MM.1S (cell line): ENCODE measurements at regions not wholly inside any gene's neighbourhood (a gene's known extent, or its start where the extent isn't known, plus 50 kb on each side); places are given as distances from the start of the nearest gene placed in this dataset.

ENCODE experiments used
- DNase-seq: peaks from one replicate; pipeline ENCODE4 v3.0.0-alpha.2; 2015
- H2AFZ ChIP-seq: fragments of 300-600 bp; sonication (generic); 2 replicates; pipeline ENCODE4 v1.6.0; 2016; ENCODE audit warnings: antibody characterized with exemption, low read length
- H3F3A ChIP-seq: fragments of 300-600 bp; sonication (generic); 2 replicates; pipeline ENCODE4 v1.6.1; 2016; ENCODE audit warnings: mild to moderate bottlenecking, antibody characterized with exemption, low read length, moderate library complexity, mixed read lengths; ENCODE audit not compliant: insufficient read depth
- H3K27ac ChIP-seq: fragments of 300-600 bp; sonication (generic); 2 replicates; pipeline ENCODE4 v1.5.1; 2016; ENCODE audit warnings: mild to moderate bottlenecking, low read length
- H3K27me3 ChIP-seq: fragments of 300-600 bp; sonication (generic); replicated peaks from 2 replicates; pipeline ENCODE4 v1.6.0; 2016; ENCODE audit warnings: low read length; ENCODE audit not compliant: insufficient read depth
- H3K36me3 ChIP-seq: fragments of 300-600 bp; sonication (generic); replicated peaks from 2 replicates; pipeline ENCODE4 v1.6.1; 2016; ENCODE audit warnings: mild to moderate bottlenecking, low read length, mixed read lengths; ENCODE audit not compliant: insufficient read depth
- H3K4me1 ChIP-seq: fragments of 300-600 bp; sonication (generic); 2 replicates; pipeline ENCODE4 v1.6.1; 2016; ENCODE audit warnings: low read length, mixed read lengths
- H3K4me2 ChIP-seq: fragments of 300-600 bp; sonication (generic); 2 replicates; pipeline ENCODE4 v1.6.0; 2016; ENCODE audit warnings: low read depth, low read length
- H3K4me3 ChIP-seq: fragments of 300-600 bp; sonication (generic); 2 replicates; pipeline ENCODE4 v1.5.1; 2016; ENCODE audit warnings: low read length, mixed read lengths
- H3K79me2 ChIP-seq: fragments of 300-600 bp; sonication (generic); 2 replicates; pipeline ENCODE4 v1.6.1; 2016; ENCODE audit warnings: mixed run types, low read length, mixed read lengths
- H3K9ac ChIP-seq: fragments of 300-600 bp; sonication (generic); 2 replicates; pipeline ENCODE4 v1.6.1; 2016; ENCODE audit warnings: low read length, mixed read lengths
- H3K9me2 ChIP-seq: fragments of 300-600 bp; sonication (generic); replicated peaks from 2 replicates; pipeline ENCODE4 v1.6.1; 2016; ENCODE audit warnings: mild to moderate bottlenecking, low read length, mixed read lengths; ENCODE audit not compliant: insufficient read depth
- H3K9me3 ChIP-seq: fragments of 300-600 bp; sonication (generic); replicated peaks from 2 replicates; pipeline ENCODE4 v1.6.1; 2016; ENCODE audit warnings: mild to moderate bottlenecking, low read length, mixed read lengths; ENCODE audit not compliant: insufficient read depth
- H4K20me1 ChIP-seq: fragments of 300-600 bp; sonication (generic); 2 replicates; pipeline ENCODE4 v1.6.1; 2016; ENCODE audit warnings: mild to moderate bottlenecking, low read length, moderate library complexity, mixed read lengths; ENCODE audit not compliant: insufficient read depth
- CTCF ChIP-seq: fragments of 300-600 bp; sonication (generic); IDR thresholded peaks from 2 replicates; pipeline ENCODE4 v1.5.1; 2016; ENCODE audit warnings: antibody characterized with exemption, low read length, mixed read lengths
- EZH2 ChIP-seq: fragments of 300-600 bp; sonication (generic); optimal IDR thresholded peaks from 2 replicates; pipeline ENCODE3; 2017; ENCODE audit warnings: low read depth, mild to moderate bottlenecking, antibody characterized with exemption, low read length, mixed read lengths
- EZH2phosphoT487 ChIP-seq: fragments of 300-600 bp; sonication (generic); IDR thresholded peaks from 2 replicates; pipeline ENCODE4 v1.6.1; 2018; ENCODE audit warnings: antibody characterized with exemption, low read length

- no peaks in the 10 kb centered on the region for H3K36me3 ChIP-seq
Measured at GRCh38 chrX:67949270-67949669, 405.4 kb downstream of the AR start.

GRCh38 chrX:67953658-67954057 is 409.8 kb downstream of the AR start:
- TF ChIP-seq EZH2 = no peak
- no peak for TF ChIP-seq EZH2phosphoT487
- no peak for TF ChIP-seq CTCF
- Histone ChIP-seq H3F3A (no peaks in the 10 kb centered on the region), H3K4me3 (no peak overlapping the region), H3K4me1 (no peaks in the 10 kb centered on the region), H3K36me3 (no peaks in the 10 kb centered on the region), H2AFZ (no peak overlapping the region), H3K9ac (no peak overlapping the region), H3K9me2 (no peaks in the 10 kb centered on the region), H3K27ac (no peak overlapping the region), H3K27me3 (no peaks in the 10 kb centered on the region), H3K79me2 (no peaks in the 10 kb centered on the region), H3K9me3 (no peaks in the 10 kb centered on the region), H3K4me2 (no peak overlapping the region), H4K20me1 (no peaks in the 10 kb centered on the region)
- DNase-seq = no peak

More at GRCh38 chrX:67949270-67949669, 405.4 kb downstream of the AR start:
- Histone ChIP-seq H3K27me3 (no peaks in the 10 kb centered on the region), H2AFZ (no peak overlapping the region), H4K20me1 (no peaks in the 10 kb centered on the region), H3K79me2 (no peaks in the 10 kb centered on the region), H3K27ac (no peak overlapping the region), H3K4me3 (no peak overlapping the region), H3K9me2 (no peaks in the 10 kb centered on the region), H3K4me2 (no peak overlapping the region), H3F3A (no peaks in the 10 kb centered on the region), H3K9ac (no peak overlapping the region), H3K4me1 (no peaks in the 10 kb centered on the region), H3K9me3 (no peaks in the 10 kb centered on the region)
- TF ChIP-seq EZH2 = no peak
- no peak for TF ChIP-seq EZH2phosphoT487
- TF ChIP-seq CTCF = no peak
- DNase-seq = no peak

- peak overlapping the region; percentile 37 for H3K4me3 ChIP-seq
- peak; percentile 45 for DNase-seq
- H3K27ac ChIP-seq = peak overlapping the region; percentile 41; the same call in 1 of the 2 replicates
- H3K27me3 ChIP-seq = no peaks in the 10 kb centered on the region
- H4K20me1 ChIP-seq = no peaks in the 10 kb centered on the region
- peak overlapping the region; percentile 58 for H2AFZ ChIP-seq
- H3K36me3 ChIP-seq = no peaks in the 10 kb centered on the region
- TF ChIP-seq EZH2 (no peak), CTCF (no peak), EZH2phosphoT487 (no peak)
- peaks cover 16% of the 10 kb centered on the region for H3K4me1 ChIP-seq
- no peaks in the 10 kb centered on the region for H3K79me2 ChIP-seq
- no peaks in the 10 kb centered on the region for H3F3A ChIP-seq
- peak overlapping the region; percentile 72 for H3K4me2 ChIP-seq
- no peak overlapping the region; the same call in 1 of the 2 replicates for H3K9ac ChIP-seq
- no peaks in the 10 kb centered on the region for H3K9me3 ChIP-seq
- no peaks in the 10 kb centered on the region for H3K9me2 ChIP-seq
Measured at GRCh38 chrX:67961516-67961915, 417.7 kb downstream of the AR start.
